ENCODE measurements at regions not wholly inside any gene's neighbourhood (a gene's known extent, or its start where the extent isn't known, plus 50 kb on each side); places are given as distances from the start of the nearest gene placed in this dataset.

DNA sequence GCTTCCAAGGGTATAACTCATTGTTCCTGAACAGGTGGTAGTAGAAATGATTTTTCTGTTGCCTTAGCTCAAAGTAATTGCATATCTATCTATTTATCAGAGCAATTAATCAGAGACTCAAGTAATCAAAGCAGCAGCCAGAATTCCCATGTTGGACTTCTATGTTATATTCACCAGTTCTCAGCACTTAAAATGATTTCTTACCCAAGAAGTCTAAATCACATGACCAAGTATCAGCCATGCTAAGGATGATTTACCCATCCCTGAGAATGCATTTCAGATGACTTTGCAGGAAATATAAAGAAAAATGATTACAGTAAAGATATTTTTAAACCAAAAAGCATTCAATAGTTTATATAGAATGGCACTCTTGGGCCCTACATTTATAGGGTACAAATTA, 352.2 kb downstream of the NUP35 start:
- FAIRE-seq (no peak), DNase-seq (ENCODE audit: low read depth, low spot score) (no peak)
- Histone ChIP-seq H3K27ac (ENCODE audit: insufficient read depth, low read depth, low read length) (no peak overlapping the region), H2AFZ (ENCODE audit: low read depth, low read length) (no peak overlapping the region), H3K4me1 (ENCODE audit: control insufficient read depth, extremely low read depth, insufficient read depth, low read length) (no peaks in the 10 kb centered on the region), H3K36me3 (ENCODE audit: control insufficient read depth in 2 of 2, extremely low read depth in 1 of 2, insufficient read depth in 2 of 2, low read length in 2 of 2) (no peaks in the 10 kb centered on the region), H3K4me3 (replicated peaks in 1 of 3; ENCODE audit: insufficient read depth in 1 of 3, low read depth in 1 of 3, low read length in 3 of 3) (no peak overlapping the region), H3K27me3 (ENCODE audit: control insufficient read depth in 2 of 2, insufficient read depth in 2 of 2, low read length in 2 of 2) (no peaks in the 10 kb centered on the region), H3K9me1 (replicated peaks; ENCODE audit: control insufficient read depth, extremely low read depth, insufficient read depth, low read length) (no peaks in the 10 kb centered on the region), H3K79me2 (ENCODE audit: control insufficient read depth, insufficient read depth, low read length) (no peaks in the 10 kb centered on the region), H3K9me3 (replicated peaks; ENCODE audit: control insufficient read depth, insufficient read depth, low read length) (no peaks in the 10 kb centered on the region), H3K9ac (replicated peaks; ENCODE audit: extremely low read depth, insufficient read depth, low read length) (no peak overlapping the region), H3K4me2 (ENCODE audit: insufficient read depth, low read length) (no peak overlapping the region), H4K20me1 (replicated peaks; ENCODE audit: control insufficient read depth, extremely low read depth, insufficient read depth, low read length) (no peaks in the 10 kb centered on the region)
- TF ChIP-seq EZH2 (IDR thresholded peaks at IDR 0.05; ENCODE audit: borderline replicate concordance, low read depth, low read length, severe bottlenecking), result no peak
- no peak for TF ChIP-seq JUN (IDR thresholded peaks at IDR 0.05; ENCODE audit: borderline replicate concordance, insufficient read depth, insufficient read length, low read depth)
- no peak for TF ChIP-seq POLR2AphosphoS5 (IDR thresholded peaks at IDR 0.05; ENCODE audit: insufficient read depth, low read depth, low read length)
- no peak for TF ChIP-seq POLR2A (IDR thresholded peaks at IDR 0.05; ENCODE audit: low read depth, low read length)
- TF ChIP-seq, protein P1, sequence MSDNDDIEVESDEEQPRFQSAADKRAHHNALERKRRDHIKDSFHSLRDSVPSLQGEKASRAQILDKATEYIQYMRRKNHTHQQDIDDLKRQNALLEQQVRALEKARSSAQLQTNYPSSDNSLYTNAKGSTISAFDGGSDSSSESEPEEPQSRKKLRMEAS (IDR thresholded peaks at IDR 0.05; ENCODE audit: insufficient read depth, insufficient read length), result no peak
- no peak for TF ChIP-seq GATA2 (IDR thresholded peaks at IDR 0.05; ENCODE audit: insufficient read depth, insufficient read length, low read depth, low read length)
- TF ChIP-seq, protein P2, sequence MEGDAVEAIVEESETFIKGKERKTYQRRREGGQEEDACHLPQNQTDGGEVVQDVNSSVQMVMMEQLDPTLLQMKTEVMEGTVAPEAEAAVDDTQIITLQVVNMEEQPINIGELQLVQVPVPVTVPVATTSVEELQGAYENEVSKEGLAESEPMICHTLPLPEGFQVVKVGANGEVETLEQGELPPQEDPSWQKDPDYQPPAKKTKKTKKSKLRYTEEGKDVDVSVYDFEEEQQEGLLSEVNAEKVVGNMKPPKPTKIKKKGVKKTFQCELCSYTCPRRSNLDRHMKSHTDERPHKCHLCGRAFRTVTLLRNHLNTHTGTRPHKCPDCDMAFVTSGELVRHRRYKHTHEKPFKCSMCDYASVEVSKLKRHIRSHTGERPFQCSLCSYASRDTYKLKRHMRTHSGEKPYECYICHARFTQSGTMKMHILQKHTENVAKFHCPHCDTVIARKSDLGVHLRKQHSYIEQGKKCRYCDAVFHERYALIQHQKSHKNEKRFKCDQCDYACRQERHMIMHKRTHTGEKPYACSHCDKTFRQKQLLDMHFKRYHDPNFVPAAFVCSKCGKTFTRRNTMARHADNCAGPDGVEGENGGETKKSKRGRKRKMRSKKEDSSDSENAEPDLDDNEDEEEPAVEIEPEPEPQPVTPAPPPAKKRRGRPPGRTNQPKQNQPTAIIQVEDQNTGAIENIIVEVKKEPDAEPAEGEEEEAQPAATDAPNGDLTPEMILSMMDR (IDR thresholded peaks at IDR 0.05; ENCODE audit: extremely low read depth in 1 of 2, insufficient read depth in 1 of 2, low read depth in 1 of 2, low read length in 2 of 2), result no peak
- no peak for TF ChIP-seq MYC (IDR thresholded peaks at IDR 0.05; ENCODE audit: low read depth, low read length)
- no peak for TF ChIP-seq FOS (IDR thresholded peaks at IDR 0.05; ENCODE audit: borderline replicate concordance, insufficient read depth, low read length)
- CTCF ChIA-PET, result no interaction called here
- no TSS peak for BruUV-seq (replicated peaks)
- POLR2A ChIA-PET, result no interaction called here
- dilution Hi-C loops (cut with MboI; ENCODE audit: extremely low pct_ligation_motif_present, low sequenced_read_pairs) (no loop called here), intact Hi-C loops (cut with micrococcal nuclease) (no loop called here)

Measured in endothelial cell of umbilical vein (primary cell).